H4 (cell line): ENCODE measurements at regions not wholly inside any gene's neighbourhood (a gene's known extent, or its start where the extent isn't known, plus 50 kb on each side); places are given as distances from the start of the nearest gene placed in this dataset.
"Not testable (repeated sequence)": the region's sequence is repeated elsewhere in the genome, so short reads cannot be mapped to it uniquely, and the experiment has no call there.

ENCODE experiments used
- DNase-seq: peaks from one replicate; pipeline ENCODE4 v3.0.0-alpha.2; 2015; ENCODE audit warnings: low spot score

DNA sequence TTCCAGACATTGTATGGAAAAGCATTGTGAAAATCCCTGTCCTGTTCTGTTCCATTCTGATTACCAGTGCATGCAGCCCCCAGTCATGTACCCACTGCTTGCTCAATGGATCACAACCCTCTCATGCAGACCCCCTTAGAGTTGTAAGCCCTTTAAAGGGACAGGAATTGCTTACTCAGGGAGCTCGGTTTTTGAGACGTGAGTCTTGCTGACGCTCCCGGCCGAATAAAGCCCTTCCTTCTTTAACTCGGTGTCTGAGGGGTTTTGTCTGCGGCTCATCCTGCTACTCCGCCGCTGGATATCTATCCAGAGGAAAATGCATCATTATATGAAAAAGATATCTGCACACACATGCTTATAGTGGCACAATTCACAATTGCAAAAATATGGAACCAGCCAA lies 1425.6 kb downstream of the STIM2 start:
- DNase-seq, result not testable (repeated sequence)

DNA sequence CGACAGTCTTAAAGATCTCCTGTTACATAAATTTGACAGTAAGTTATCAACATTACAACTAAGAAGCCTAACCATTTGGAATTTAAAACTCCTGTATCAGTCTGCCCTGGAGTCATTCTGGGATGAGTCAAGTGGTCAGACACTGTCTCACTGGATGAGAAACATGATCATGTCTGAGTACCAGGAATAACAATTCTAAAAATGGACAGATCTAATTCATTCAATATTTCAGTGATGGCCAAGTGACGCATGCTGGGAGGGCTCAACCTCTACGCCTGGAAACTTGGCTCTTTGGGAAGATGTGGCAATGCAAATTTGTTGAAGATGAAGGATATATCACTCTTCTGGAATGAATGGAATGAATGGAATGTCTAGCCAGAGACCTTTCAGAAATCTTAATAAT lies 1427.2 kb downstream of the STIM2 start:
- DNase-seq, result peak; percentile 15

DNA sequence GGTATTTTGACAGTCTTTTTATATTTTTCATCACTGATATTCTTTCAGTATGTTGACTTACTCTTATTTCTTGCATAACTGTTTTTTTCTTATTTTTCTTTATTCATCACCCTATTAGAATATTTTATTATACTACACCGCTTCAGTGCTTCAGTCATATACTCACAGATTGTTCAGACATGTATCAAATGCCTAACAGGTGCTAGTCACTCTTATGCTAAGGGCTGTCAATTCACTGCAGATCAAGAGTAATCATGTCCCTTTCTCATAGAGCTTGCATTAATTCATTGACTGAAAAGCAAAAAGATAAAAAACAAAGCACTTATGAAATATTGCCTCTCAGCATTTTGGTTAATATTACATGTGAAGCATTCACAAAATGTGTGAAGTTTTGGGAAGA lies 1435.6 kb downstream of the STIM2 start:
- no peak for DNase-seq

DNA sequence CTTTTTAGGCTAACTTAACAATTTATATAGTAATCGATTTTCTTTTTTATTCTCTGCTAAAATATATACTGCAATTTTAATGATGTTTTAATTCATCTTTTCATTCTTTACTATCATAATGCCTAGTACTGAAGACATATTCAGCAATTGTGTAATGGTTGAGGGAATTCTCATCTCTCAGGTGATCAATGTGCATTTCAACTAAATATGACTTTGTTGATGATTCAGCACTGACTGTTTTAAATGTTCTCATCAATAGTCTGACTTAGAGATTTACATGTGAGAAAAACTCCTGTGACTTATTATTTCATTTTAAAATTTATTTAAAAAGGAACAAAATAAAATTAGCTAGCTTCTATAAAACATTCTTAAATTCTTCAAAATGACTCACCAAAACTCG lies 1450.3 kb downstream of the STIM2 start:
- DNase-seq, result no peak

DNA sequence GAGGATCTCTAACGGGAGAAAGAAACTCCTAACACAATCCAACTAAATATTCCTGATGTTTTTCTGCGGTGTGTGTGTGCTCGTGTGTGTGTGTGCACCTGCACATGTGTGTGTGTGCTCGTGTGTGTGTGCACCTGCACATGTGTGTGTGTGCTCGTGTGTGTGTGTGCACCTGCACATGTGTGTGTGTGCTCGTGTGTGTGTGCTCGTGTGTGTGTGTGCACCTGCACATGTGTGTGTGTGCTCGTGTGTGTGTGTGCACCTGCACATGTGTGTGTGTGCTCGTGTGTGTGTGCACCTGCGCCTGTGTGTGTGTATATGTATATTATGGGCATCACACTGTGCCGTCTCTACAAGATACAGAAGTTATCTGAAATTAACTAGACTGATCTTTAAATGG lies 1451.9 kb downstream of the STIM2 start:
- DNase-seq, result not testable (repeated sequence)

DNA sequence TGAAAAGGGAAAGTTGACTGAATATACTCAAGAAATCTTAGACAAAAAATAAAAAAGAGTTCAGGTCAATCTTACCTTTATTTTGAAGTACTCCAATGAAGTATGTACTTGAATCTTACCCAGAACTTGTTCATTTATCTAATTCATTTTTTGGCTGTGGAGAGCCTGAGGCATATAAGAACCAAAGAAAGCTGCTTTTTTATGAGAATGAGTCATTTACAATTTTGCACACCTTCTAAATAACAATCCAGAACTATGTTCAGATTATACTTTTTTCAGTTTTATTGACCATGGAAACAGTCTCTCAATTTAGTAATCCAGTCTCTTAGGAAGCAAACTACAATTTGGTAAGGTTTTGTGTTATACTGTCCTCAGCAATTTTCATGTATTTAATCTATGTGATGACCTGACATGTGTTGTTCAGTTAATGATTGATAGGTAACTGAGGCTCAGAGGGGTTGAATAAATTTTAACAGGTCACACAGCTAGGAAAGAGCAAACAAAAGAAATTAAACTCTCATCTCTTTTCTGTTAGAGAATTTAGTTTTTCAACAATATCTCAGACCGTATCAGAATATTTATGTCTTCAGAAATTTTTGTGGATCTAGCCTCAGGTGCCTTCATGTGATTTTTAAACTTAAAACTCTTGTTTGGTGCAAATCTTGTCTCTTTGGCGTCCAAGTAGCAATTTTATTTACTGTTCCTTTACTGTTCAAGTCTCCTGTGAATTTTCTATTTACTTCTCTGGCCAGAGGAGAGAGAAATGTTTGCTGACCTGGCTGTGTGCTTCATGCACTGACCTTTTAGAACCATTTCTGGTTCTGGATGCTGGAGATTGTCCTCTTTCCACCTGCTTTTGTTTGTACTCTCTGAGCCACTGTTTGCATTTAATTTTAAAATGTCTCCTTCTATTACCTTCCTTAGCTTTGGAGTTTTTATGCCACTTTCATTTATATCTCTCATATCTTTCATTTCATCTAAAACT lies 1453.4 kb downstream of the STIM2 start:
- DNase-seq, result no peak

DNA sequence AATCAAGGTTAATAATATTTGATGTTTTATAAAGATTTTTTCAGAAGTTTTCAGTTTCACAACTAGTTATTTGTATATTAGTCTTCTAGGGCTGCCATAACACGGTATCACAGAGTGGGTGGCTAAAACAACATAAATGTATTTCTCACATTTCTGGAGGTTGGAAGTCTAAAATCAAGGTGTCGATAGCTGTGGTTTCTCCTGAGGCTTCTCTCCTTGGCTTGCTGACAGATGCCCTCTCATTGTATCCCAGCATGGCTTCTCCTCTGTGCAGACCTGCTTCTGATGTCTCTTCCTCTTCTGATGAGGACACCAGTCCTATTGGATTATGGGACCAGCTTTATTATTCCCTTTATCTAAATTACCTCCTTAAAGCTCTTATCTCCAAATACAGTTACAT lies 1456.6 kb downstream of the STIM2 start:
- DNase-seq, result no peak

DNA sequence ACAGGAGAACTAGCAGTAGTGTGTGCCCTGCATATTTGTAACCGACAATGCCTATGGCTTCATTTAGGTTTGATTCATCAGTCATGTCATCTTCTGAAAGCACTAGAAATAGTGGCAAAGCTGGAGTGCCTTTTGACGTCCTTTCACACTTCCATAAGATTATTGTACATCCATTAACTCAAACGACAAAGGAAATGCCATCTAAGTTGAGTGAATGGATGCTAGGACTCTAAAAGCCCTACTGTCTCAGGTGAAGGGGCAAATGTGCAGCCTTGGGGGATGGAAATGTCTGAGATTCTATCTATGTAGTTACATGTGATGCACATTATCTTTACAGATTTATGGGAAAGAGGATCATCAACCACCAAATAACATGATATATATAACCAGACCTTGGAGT lies 1473.6 kb downstream of the STIM2 start:
- no peak for DNase-seq

DNA sequence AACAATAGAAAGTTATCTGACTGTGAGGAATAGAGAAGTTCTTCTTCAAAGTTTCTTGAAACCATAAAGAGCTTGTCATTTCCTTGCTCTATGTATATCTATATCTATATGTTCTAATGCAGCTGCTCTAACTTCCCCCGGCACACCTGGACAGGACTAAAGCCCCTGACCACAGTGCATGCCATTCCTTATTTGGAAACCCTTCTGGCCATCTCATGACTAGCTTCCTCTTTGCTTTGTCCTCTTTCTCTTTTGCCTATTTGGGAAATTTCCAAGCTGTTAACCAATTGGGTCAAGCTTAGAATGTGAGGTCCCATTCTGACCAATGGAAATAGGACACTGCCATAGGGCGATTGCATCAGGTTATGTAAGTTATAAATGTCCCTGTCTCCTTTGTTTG lies 1481.1 kb downstream of the STIM2 start:
- DNase-seq, result no peak

DNA sequence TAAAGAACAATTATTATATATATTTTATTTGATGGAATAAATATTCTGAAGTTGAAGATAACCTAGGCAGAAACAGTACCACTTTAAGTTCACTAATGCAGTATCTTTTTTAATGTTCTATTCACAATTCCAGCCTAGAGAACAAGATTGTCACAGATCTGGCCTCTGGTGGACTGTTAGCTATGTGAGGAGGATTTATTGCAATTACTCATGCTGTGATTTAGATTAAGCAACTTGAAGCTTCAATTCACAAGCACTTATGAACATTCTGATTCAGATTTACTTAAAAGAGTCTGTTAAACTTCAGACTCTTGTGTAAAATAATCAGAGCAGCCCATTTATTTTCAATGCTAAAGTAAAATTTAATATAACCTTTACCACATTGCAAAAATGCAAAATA lies 1489.8 kb downstream of the STIM2 start:
- DNase-seq, result no peak

DNA sequence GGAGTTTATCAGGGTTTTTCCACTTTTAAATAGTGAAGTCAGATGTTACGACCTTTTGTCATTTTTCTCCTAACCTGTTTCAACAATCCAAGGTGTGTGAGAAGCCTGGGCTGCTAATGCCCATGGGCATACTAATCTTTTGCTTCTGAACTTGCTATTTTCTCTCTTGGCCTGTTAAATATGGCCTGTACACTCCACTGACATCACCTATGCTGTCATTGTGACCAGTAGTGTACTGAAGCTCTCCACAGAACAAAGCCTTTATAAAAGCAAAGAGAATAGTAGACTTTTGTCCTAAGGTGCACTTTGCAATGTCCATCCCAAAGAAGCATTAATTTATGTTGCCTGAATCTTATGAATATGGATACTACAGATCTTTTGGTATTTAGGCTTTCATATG lies 1490.5 kb downstream of the STIM2 start:
- DNase-seq, result no peak

DNA sequence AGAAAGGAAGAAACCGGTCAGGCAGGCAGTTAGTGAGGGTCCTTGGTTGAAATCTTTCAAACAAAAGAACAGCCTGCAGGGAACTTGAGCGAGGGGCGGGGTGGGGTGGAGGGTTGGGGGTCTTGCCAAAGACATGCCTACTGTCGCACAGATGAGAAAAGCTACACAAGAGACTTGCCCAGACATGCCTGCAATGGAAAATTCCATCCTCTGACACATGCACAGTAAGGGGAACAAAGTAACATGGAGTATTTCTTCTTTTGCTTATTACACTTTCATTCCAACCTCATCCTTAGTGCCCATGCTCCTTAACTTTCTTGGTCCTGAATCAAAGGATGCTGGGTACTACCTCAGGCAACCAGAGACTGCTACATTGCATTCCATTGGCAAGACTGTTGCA lies 1491.2 kb downstream of the STIM2 start:
- DNase-seq, result no peak

DNA sequence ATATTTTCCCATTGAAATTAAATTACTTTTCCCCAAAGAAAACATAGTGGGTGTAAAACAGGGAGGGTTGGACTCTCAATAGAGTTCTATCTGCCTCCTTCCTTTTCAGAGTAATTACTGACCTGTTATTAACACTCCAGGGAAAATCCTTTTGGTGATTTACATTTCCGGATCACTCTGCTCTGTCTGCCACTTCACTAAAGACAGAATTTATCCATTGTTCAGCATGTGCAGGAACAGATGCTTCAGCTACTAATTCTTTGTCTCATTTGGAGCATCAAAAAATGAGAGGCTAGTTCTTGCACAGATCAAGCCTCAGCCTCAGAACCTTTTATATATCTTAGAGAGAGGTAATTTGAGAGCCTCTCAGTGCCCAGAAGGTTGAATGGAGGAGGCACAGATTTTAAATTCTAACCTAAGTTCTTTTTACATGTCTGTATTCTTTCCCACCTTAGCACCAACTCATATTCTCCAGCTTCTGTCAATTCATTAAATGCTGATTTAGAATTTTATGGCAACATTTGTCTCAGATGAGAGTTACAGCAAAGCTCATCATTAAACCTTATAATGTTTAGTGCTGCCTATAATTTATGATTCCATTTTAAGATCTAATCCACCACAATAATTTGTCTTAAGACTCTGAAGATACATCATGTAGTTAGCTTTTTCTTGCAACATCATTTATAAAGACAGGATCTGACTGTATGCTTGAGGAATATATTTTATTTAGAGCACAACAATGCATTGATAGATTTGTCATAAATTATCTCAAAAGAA lies 1494.4 kb downstream of the STIM2 start:
- DNase-seq, result no peak

DNA sequence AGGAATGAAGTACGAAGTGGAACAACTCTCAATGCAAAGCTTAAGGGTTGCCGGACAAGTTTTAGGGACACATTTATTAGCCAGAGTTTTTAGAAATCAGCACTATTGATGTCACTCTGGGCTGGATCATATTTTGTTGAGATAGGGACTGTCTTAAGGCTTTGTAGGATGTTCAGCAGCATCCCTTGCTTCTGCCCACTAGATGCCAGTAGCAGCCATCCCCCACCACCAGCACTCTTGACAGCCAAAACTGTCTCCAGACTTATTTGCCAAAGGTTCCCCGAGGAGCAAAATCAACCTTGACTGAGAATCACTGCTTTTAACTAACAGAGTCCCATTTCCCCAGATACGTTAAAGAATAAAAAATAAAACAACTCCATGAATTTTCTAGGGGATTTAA lies 1497.3 kb downstream of the STIM2 start:
- no peak for DNase-seq

DNA sequence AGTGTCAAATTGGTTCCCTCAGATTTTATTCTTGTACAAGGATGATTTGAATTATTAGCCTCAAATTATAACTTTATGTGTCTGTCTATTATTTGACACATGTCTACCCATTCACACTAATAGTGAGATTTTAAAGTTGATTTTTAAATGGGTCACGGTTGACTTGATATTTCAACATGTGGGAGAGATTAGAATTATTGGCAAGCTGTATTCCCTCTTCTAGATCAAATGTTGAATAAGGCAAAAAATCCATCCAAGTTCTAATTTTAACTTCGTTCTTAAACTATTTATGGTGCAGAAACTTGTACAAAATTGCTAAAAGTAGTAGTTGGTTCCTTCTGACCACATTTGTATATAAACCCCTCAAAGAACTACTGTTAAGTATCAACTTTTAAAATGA lies 1498.0 kb downstream of the STIM2 start:
- DNase-seq, result no peak

DNA sequence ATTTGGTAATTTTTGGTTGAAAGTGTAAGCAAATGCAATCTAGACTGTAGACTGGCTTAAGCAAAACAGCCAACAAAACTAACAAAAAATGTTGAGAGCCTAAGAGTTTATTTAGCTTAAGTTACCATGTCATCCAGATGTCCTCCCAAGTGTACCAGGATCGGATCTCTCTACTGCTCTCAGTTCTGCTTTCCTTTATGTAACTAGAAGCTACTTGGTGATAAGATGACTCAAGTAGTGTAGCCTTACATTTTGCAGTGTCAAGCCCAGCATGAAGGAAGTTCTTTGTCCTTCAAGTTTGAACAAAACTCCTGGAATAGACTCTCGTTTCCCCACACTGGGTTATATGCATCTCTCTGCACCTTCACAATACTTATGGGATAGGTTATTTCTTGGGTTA lies 1500.0 kb downstream of the STIM2 start:
- no peak for DNase-seq

DNA sequence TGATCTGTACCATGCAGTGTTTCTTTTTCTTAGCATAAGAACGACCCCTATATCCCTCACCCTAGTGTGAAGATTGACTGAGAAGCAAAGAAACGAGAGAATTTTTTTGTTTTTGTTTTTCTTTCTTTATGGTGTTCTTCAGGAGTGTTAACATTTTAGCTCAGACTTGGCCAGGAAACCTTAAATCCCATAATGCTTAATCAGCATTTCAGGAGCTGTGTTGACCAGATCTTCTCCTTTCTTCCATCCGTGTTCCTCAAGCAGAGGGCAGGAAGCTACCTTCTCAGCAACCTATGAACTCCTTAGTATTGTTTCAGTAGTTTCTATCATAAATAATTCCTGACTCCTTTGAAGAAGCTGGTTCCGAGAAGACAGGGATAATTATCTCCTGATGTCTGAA lies 1501.5 kb downstream of the STIM2 start:
- DNase-seq, result no peak

DNA sequence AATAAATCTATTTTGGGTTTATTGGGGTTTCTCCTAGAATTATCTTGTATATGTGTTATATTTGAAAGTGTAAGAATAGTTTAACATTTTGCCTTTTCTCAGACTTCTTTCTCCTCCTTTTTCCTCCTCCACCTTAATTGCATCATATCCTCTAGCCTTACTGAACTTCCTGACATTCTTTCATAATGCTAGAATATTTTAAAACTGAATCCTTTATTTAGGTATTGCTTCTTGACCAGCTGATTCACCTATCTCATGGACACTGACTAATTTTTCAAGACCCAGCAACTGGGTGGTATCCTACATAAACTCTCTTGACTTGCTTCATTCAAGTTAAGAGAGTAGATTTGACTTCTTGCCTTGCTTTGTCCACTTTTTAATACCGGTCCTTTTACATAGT lies 1508.9 kb downstream of the STIM2 start:
- no peak for DNase-seq

DNA sequence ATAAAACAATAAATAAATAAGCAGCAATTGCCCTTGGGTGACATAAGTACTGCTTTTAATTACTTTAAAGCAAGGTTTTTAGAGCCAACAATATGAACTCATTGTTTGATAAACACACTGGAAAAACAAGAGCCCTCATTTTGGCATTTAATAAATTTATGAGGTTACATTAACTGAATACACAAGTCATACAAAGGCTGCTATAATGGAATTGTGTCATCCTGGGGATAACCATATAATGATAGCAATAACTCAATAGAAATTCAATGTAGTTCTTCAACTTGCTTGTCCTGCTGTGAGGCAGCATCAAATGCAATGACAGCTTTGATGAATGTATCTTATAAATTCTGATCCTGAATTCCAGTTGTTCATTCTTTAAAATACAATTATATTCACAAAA lies 1512.5 kb downstream of the STIM2 start:
- no peak for DNase-seq

DNA sequence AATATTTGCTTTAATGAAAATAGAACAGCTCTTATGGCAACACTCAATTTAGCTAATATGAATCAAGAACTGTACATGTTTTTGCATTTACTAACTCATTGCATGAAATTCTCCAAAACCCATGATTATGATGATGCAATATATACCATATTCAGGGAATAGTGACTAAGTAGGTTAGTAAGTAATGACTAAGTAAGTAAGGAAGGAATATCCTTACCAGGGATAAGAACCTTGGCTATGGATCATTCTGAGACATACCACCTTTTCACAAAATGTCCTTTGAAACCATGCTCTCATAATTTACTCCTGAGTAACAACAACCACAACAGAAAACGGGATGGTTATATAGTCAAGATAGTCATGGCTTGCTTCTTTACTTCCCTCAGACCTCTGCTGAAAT lies 1513.0 kb downstream of the STIM2 start:
- DNase-seq, result no peak

DNA sequence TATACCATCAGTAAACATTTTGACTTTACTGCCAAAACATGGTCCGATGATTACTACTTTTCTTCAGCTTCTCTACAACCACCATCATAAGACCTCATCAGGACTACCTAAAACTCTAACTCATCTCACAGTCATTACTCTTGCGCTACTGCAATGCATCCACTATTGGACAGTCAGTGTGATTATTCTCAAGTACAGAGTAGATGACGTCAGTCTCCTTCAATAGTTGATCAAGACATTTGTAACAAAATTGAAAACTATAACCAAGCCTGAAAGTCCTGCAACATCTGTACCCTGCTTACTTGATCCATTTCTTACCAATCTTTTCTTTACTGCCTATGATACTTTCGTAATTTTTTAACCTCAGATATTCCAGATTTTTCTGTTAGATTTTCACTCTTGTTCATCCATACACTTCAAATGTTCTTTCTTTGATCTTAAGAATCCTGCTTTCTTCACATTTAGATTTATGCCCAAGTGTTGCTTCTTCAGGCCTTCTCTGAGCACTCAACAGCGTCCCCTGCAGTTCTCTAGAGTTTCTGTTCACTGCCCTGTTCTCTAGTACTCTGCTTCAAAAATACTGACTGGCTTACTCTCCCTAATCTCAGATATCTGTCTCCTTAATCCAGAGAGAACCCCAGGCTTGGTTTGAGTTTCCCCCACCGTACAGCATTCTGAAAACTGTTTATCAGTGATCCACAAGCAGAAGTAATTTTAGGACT lies 1517.6 kb downstream of the STIM2 start:
- no peak for DNase-seq

DNA sequence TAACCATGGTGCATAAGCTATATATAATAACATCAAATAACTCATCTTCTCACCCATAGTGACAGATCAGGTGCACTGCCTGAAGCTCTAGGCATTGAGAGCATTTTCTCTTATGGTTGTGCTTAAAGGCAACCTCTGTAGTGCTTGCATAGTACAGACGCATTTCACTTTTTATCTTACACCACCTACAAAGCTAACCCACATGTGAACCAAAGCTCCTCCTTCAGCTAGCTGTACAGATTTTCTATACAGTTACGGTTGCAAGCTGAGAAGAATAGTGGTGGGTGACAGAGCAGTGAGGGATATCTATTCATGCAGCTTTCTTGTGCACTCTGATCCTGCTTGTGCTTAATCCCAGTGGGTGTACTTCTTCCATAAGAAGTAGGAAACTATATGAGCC lies 1525.2 kb downstream of the STIM2 start:
- DNase-seq, result no peak
